SK-N-MC (cell line): ENCODE measurements at regions not wholly inside any gene's neighbourhood (a gene's known extent, or its start where the extent isn't known, plus 50 kb on each side); places are given as distances from the start of the nearest gene placed in this dataset.

ENCODE experiments used
- EZH2 ChIP-seq: fragments of 200-600 bp; sonication (generic); IDR thresholded peaks from one replicate; pipeline ENCODE4 v1.6.1; 2017; ENCODE audit warnings: antibody characterized with exemption
- POLR2AphosphoS5 ChIP-seq: IDR thresholded peaks from 2 replicates; pipeline ENCODE4 v1.6.1; 2012; ENCODE audit warnings: mild to moderate bottlenecking, low read depth, low read length, borderline replicate concordance

- TF ChIP-seq EZH2: no peak
- no peak for TF ChIP-seq POLR2AphosphoS5
Measured at GRCh38 chr20:48192109-48192508, 406.8 kb upstream of the SULF2 start.
